ENCODE measurements at regions not wholly inside any gene's neighbourhood (a gene's known extent, or its start where the extent isn't known, plus 50 kb on each side); places are given as distances from the start of the nearest gene placed in this dataset.

DNA sequence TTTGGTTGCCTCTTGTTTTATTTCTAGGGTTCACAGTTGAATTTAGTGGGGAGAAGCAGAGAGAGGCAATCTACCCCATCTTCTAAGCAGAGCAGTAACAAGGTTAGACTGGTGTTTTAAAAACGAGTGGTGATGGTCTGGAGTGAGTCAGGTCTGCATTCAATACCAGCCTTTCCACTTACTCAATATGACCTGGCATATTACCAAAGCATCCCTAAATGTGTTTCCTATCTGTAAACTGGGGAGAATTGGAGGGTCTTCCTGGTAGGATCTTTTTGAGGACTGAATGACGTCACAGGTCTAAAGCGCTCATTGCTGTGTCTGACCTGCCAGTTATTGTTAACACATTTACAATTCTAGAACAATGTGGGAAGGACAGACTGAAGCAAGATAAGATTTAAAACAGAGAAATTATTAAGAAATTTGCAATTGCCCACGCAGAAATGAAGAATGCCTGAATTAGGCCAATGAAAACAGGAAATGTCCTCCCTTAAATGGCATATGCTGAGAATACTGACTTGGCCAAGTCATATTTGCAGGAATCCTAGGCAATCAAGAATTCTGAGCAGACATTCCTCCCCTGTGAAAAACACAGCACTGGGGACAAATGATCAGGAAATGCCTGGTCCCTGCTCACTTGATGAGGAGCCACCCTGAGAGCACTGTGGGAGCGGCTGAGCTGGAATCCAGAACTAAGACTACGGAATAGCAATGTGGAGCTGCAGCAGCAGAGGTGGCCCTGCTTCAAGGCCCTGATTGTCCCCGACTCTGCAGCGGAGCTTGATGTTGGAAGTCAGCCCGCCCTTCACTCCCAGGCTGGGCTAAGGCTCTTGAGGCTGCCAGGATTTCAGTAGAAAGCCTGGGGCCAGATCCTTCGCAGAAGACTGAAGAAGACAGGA lies 184.5 kb upstream of the CXCL12 start:
- peak; percentile 15 for DNase-seq (ENCODE audit: extremely low read depth, low read depth)
- TF ChIP-seq, protein P1, sequence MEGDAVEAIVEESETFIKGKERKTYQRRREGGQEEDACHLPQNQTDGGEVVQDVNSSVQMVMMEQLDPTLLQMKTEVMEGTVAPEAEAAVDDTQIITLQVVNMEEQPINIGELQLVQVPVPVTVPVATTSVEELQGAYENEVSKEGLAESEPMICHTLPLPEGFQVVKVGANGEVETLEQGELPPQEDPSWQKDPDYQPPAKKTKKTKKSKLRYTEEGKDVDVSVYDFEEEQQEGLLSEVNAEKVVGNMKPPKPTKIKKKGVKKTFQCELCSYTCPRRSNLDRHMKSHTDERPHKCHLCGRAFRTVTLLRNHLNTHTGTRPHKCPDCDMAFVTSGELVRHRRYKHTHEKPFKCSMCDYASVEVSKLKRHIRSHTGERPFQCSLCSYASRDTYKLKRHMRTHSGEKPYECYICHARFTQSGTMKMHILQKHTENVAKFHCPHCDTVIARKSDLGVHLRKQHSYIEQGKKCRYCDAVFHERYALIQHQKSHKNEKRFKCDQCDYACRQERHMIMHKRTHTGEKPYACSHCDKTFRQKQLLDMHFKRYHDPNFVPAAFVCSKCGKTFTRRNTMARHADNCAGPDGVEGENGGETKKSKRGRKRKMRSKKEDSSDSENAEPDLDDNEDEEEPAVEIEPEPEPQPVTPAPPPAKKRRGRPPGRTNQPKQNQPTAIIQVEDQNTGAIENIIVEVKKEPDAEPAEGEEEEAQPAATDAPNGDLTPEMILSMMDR (IDR thresholded peaks at IDR 0.05; ENCODE audit: low read depth, low read length, missing control alignments): no peak
- H3K4me3 ChIP-seq (replicated peaks; ENCODE audit: low read depth, low read length): no peak overlapping the region

DNA sequence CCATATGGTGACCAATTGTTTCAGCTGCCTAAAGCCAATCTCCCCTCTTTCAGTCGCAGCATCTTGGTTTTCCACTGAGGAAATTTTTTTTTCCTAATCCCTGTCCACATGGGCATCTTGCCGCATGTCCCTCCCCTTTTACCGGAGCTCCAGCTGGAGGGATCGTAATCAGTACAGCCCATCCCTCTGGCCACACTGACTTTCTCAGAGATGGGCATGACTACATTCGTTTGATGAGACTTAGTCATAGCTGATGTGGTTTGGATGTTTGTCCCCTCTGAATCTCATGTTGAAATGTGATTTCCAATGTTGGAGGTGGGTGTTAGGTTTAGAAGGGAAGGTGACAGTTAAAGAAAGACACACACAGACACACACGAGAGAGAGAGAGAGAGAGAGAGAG lies 186.8 kb upstream of the CXCL12 start:
- no peak for DNase-seq (ENCODE audit: extremely low read depth, low read depth)
- H3K4me3 ChIP-seq (replicated peaks; ENCODE audit: low read depth, low read length): no peak overlapping the region
- TF ChIP-seq, protein P1 (IDR thresholded peaks at IDR 0.05; ENCODE audit: low read depth, low read length, missing control alignments): no peak

DNA sequence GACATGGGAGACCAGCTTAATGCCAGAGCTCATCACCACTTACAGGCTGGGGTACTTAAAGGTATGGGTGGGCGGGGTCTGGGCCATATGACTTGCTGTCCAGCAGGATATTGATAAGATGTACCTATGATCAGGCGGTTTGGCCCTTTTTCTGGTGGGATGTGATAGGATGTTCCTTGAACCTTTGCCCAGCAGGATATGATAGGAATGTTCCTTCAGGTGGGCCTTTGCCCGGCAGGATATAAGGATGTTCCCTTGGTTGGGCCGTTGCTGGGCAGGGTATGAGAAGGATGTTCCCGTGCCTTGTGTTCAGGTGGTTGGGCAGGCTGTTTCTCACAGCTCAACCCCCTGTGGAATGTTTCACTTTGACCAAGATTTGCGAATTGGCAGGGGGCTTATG lies 187.2 kb upstream of the CXCL12 start:
- no peak for DNase-seq (ENCODE audit: extremely low read depth, low read depth)

DNA sequence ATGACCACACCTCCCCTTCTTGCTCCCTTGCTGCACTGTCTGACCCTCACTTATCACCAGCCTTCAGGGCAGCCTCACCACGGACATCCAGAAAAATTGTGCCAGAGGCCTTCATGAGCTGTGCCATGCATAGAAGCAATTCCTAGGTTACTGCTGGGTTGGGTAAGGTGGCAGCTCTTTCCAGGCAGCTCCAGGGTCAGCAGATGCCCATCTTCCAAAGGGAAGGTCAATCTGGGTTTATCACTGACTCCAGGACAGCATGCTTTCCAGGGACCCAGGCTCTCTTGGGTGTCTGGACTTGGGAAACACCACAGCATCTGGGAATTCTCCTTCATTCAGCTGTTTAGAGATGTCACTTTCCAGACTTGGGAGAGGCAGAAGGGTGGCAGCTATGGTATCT lies 188.9 kb upstream of the CXCL12 start:
- TF ChIP-seq, protein P1 (IDR thresholded peaks at IDR 0.05; ENCODE audit: low read depth, low read length, missing control alignments): no peak
- H3K4me3 ChIP-seq (replicated peaks; ENCODE audit: low read depth, low read length): no peak overlapping the region
- DNase-seq (ENCODE audit: extremely low read depth, low read depth): no peak

More for the DNA sequence above, 187.2 kb upstream of the CXCL12 start:
- TF ChIP-seq, protein P1 (IDR thresholded peaks at IDR 0.05; ENCODE audit: low read depth, low read length, missing control alignments): no peak
- no peak overlapping the region for H3K4me3 ChIP-seq (replicated peaks; ENCODE audit: low read depth, low read length)

DNA sequence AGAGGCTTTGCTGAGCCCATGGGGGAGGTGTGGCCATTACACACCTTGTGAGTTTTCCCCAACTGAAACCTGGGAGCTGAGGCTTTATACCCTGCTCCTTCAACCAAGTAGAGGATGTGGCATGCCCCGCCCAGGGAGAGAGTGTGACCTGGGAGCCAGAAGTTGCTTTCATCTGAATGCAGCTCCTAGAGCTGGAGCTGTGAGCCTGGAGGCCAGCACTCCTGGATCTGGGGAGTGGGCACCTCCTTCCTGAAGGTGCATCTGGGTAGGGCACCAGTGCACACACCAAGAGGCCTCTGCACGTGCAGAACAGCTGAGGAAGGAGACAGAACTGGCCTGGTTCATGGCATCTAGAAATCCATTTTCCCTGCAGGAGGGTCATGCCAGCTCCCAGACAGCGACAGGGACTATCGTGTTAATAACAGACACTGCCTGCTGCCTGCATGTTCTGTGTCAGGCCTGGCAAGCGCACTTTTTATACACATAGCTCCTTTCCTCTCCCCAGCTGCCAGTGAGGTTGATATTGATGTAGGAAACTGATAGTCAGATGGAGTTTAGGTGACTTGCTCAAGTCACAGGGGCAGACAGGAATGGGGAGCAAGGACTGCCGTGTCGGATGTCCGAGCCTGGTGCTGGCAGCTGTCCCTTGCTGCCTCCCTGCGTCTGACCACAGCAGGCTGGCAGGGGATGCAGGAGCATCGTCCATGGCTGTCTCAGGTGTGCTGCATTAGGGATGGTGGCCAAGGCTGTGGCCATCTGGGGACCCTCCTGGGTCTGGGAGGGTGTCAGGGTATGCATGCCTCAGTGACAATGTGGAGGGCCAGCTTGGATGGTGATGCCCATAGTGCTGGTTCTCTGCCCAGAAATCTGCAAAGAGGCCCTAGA lies 189.9 kb upstream of the CXCL12 start:
- TF ChIP-seq, protein P1 (IDR thresholded peaks at IDR 0.05; ENCODE audit: low read depth, low read length, missing control alignments): no peak
- H3K4me3 ChIP-seq (replicated peaks; ENCODE audit: low read depth, low read length): no peak overlapping the region
- DNase-seq (ENCODE audit: extremely low read depth, low read depth): no peak

DNA sequence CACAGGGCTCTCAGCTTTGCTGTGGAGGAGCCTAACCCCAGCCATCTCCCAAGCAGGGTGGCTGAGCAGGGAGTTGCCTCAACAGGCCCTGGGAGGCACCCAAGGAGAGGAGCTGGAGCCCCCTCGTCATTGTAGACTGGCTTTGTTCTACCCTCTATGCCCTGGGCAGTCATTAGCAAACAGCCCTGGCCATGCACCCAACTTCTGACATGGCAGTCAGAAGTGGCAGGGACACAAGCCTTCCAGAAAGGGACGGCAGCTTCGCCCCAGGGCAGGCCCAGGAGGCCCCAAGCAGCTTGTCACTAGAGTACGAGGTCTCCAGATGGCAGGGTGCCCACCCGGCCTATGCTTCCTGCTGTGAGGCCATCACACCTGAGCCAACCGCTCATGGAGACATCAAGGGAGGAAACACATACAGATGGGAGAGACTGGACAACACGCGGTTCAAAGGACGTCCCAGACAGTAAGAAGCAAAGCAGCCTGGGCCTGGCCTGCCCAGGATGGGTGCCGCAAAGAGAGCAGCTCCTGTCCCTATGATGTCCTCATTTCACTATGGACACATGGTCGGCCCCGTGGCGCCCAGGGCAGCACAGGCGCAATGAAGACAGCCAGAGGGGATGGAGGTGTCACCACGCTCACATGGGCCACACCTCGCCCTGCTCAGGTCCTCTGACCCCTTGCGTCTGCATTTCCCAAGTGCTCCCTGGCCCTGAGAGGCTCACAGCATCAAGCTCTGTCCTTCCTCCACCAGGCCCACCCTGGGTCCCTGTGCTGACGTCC lies 190.9 kb upstream of the CXCL12 start:
- TF ChIP-seq, protein P1 (IDR thresholded peaks at IDR 0.05; ENCODE audit: low read depth, low read length, missing control alignments): no peak
- no peak overlapping the region for H3K4me3 ChIP-seq (replicated peaks; ENCODE audit: low read depth, low read length)
- no peak for DNase-seq (ENCODE audit: extremely low read depth, low read depth)
